GM12872 (cell line): ENCODE measurements at regions not wholly inside any gene's neighbourhood (a gene's known extent, or its start where the extent isn't known, plus 50 kb on each side); places are given as distances from the start of the nearest gene placed in this dataset.

ENCODE experiments used
- CTCF ChIP-seq: IDR thresholded peaks from 3 replicates; pipeline ENCODE4 v1.5.1; 2011; ENCODE audit warnings: low read depth, mild to moderate bottlenecking, low read length, moderate library complexity; ENCODE audit not compliant: insufficient read depth

- TF ChIP-seq CTCF, result no peak
Measured at GRCh38 chr3:117126460-117126859, 416.9 kb downstream of the TUSC7 start.

DNA sequence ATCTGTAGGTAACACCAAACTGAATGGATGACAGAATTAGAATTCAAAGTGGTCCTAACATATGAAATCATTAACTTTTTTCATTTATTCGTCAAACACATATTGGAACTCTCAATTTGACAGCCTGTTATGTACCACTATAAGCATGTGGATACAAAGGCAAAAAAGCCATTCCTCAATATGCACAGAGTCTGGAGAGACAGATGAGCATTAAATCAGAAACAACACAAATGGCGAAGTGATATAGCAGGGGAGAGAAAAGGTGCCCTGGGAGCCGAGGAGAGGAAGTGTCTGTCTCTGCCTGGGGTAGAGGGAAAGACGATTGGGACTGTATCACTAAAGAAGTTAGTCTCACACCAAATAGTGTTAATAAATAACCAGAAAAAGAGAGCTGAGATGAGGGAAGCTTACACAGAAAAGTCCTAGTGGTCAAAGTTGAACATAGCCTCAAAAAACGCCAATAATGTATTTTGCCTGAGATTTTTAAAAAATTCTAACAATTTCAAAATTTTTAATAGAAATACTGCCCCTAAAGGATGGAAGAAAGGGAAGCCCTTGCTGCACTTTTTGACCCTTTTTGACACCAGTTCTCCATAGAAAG, 417.5 kb downstream of the TUSC7 start:
- no peak for TF ChIP-seq CTCF

GRCh38 chr3:117128133-117128532, 418.6 kb downstream of the TUSC7 start:
- TF ChIP-seq CTCF, result no peak

- no peak for TF ChIP-seq CTCF
Measured at GRCh38 chr3:117128872-117129271, 419.3 kb downstream of the TUSC7 start.

- TF ChIP-seq CTCF, result no peak
Measured at GRCh38 chr3:117129516-117129915, 419.9 kb downstream of the TUSC7 start.

GRCh38 chr3:117130222-117130621, 420.6 kb downstream of the TUSC7 start:
- TF ChIP-seq CTCF, result no peak

DNA sequence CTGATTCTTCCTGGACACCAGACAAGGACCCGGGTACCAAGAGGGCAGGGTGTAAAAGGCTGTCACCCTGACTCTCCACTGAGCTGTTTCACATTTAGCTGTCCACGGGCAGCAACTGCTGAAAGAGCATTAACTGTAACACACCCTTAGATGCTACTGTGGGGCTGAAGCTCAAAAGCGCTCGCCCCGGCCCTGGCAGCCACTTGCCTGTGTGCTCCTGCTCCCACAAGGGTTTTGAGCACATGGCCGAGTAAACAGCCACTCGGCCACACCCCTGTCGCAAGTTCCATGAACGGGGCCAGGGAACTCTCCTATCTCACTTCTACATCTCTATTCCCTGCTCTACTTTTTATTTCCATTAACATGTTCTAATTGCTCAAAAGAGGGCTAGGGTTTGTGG, 421.7 kb downstream of the TUSC7 start:
- no peak for TF ChIP-seq CTCF
